Ectodermal cell (in vitro differentiated cells): ENCODE measurements at regions not wholly inside any gene's neighbourhood (a gene's known extent, or its start where the extent isn't known, plus 50 kb on each side); places are given as distances from the start of the nearest gene placed in this dataset.

Experiments used
- H3K27ac ChIP-seq: 2 replicates; pipeline ENCODE4 v1.7.0; 2013; ENCODE audit warnings: mild to moderate bottlenecking, low read depth, low read length; ENCODE audit not compliant: insufficient read depth, poor library complexity, severe bottlenecking
- H3K27me3 ChIP-seq: 2 replicates; pipeline ENCODE4 v1.7.0; 2013; ENCODE audit warnings: mild to moderate bottlenecking, low read length; ENCODE audit not compliant: insufficient read depth, control insufficient read depth, poor library complexity, severe bottlenecking
- H3K36me3 ChIP-seq: one replicate; pipeline ENCODE4 v1.7.0; 2013; ENCODE audit warnings: low read length; ENCODE audit not compliant: control insufficient read depth, insufficient read depth
- H3K4me1 ChIP-seq: one replicate; pipeline ENCODE4 v1.7.0; 2013; ENCODE audit warnings: low read length; ENCODE audit not compliant: control insufficient read depth, insufficient read depth
- H3K4me3 ChIP-seq: 2 replicates; pipeline ENCODE4 v1.7.0; 2013; ENCODE audit warnings: low read depth, low read length, control low read depth; ENCODE audit not compliant: insufficient read depth
- H3K9me3 ChIP-seq: 2 replicates; pipeline ENCODE4 v1.7.0; 2013; ENCODE audit warnings: mild to moderate bottlenecking, low read length, moderate library complexity; ENCODE audit not compliant: control insufficient read depth
- WGBS, 2 experiments: methylation state at CpG; one replicate each; pipeline ENCODE4 v1.1.7; 2013; ENCODE audit warnings: missing lambda C conversion rate in 2 of 2; 5-methylcytosine and 5-hydroxymethylcytosine counted together

DNA sequence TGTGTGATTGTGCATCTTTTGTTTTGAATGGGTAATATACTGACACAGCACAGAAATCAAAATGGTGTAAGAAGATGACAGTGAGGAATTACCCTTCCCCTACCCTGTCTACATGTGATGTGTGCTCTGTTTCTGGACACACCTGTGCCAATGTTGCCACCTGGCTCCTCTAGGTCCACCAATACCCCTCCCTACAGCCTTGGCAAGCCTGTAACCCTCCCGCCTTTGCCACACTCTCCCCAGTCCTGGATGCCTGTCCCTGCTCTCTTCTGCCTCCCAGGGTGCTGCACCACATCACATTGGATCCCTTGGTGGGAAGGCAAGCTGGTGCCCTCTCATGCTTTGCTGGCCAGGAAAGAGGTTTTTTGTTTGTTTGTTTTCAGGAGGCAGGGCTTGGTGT lies 289.5 kb upstream of the N4BP1 start:
- Histone ChIP-seq H3K4me1 (peaks cover 11% of the 10 kb centered on the region), H3K27me3 (no peaks in the 10 kb centered on the region), H3K27ac (no peak overlapping the region), H3K4me3 (no peak overlapping the region), H3K9me3 (no peaks in the 10 kb centered on the region), H3K36me3 (no peaks in the 10 kb centered on the region)
- 87 to 91% methylated on average over 1 of the region's 1 CpG for WGBS, 2 experiments

DNA sequence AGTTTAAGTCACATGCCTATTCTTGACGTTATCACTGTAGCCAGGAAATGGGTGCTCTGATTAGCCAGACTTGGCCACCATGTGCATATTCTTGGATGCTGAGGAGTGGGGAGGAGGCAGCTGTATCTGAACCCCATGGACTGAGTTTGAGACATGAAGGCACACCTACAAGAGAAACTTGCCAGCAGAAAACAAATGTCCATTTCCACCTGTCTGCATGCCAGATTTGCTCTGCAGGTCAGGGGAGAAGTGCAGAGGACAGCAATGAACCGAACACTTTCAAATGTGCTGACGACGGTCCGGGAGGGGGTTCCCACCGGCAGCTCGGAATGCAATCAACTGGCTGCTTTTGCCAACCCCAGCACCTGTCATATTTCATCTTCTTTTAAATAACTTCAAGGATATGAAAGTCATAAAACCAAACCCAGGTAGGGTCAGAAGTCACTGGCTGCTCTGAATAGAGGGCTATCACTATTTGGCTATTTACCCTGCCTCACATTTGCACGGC lies 287.8 kb upstream of the N4BP1 start:
- Histone ChIP-seq H3K36me3 (no peaks in the 10 kb centered on the region), H3K27ac (no peak overlapping the region), H3K9me3 (no peaks in the 10 kb centered on the region), H3K4me1 (peaks cover 5% of the 10 kb centered on the region), H3K27me3 (no peaks in the 10 kb centered on the region), H3K4me3 (no peak overlapping the region)
- WGBS, 2 experiments = 90 to 93% methylated on average over 8 of the region's 8 CpGs

DNA sequence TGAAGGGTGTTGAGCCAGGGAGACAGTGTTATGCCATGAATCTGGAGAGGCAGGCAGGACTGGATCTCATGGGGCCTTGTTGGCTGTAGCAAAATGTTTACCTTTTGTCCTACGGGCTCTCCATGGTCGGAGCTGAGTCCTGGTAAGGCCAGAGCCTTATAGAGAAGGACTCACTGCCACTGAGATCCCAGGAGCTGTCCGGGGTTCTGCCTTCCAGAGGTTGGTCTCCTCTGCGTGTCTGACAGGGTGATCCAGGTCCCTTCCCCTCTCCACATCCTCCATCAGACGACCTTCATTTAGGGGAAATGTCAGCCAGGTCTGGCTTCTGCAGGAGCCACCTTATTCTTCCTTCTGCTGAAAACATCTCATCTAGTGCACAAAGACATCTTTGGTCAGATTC lies 285.2 kb upstream of the N4BP1 start:
- H3K4me1 ChIP-seq = no peaks in the 10 kb centered on the region
- H3K27ac ChIP-seq = no peak overlapping the region
- H3K27me3 ChIP-seq = no peaks in the 10 kb centered on the region
- H3K36me3 ChIP-seq = no peaks in the 10 kb centered on the region
- no peak overlapping the region for H3K4me3 ChIP-seq
- H3K9me3 ChIP-seq = no peaks in the 10 kb centered on the region
- WGBS, 2 experiments = 63 to 71% methylated on average over 5 of the region's 5 CpGs

- no peaks in the 10 kb centered on the region for H3K9me3 ChIP-seq
- H3K27ac ChIP-seq = no peak overlapping the region
- no peak overlapping the region for H3K4me3 ChIP-seq
- H3K4me1 ChIP-seq = no peaks in the 10 kb centered on the region
- WGBS, 2 experiments = 90 to 94% methylated on average over 2 of the region's 2 CpGs
- no peaks in the 10 kb centered on the region for H3K27me3 ChIP-seq
- no peaks in the 10 kb centered on the region for H3K36me3 ChIP-seq
These were observed 282.9 kb upstream of the N4BP1 start for GRCh38 chr16:48892893-48893292.

DNA sequence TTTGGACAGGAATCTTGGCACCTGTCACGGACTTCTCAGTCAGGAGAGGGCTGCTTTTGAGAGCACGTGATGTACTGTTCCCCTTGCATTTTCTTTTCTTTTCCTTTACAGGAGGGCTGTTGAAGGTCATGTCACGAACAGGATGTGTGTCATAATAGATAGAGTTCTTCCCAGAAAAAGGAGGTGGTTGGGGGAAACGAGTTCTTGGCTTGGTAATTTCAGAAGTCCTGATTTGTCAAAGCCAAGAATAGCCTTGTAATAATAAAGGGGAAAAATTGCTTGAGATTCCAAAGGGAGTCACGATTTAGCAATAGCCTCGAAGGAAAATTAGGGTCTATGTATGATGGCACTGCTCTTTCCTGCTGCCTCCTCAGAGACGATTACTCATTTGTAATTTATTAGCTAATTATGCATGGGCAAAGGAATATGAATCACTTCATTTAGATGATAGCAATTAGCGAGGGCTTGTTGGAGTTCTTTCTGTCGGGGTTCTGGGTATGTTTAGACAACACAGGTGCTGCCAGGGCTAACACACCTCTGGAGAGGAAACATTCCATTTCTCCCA lies 277.7 kb upstream of the N4BP1 start:
- 89 to 91% methylated on average over 7 to 9 of the region's 9 CpGs for WGBS, 2 experiments
- H3K9me3 ChIP-seq = no peaks in the 10 kb centered on the region
- no peak overlapping the region for H3K27ac ChIP-seq
- no peaks in the 10 kb centered on the region for H3K27me3 ChIP-seq
- no peak overlapping the region for H3K4me3 ChIP-seq
- no peaks in the 10 kb centered on the region for H3K36me3 ChIP-seq
- H3K4me1 ChIP-seq = no peaks in the 10 kb centered on the region

DNA sequence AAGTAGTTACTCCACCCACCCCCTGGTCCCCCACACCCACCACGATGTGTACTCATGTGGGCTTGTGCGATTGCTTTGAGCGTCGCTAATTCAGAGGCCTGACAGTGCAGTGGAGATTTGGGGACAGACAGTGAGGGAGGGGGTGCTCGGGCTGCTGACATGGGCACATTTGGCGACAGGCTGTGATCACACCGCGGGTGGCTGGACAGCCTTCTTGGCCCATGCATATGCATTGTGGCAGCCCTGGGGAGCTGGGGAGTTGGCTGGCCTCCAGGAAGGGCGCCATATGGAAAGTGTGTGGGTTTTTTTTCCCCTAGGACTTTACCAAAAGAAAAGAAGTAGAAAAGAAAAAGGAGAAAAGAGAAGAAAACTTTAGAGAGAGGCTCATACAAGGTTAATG lies 275.5 kb upstream of the N4BP1 start:
- Histone ChIP-seq H3K4me1 (no peaks in the 10 kb centered on the region), H3K27me3 (no peaks in the 10 kb centered on the region), H3K36me3 (no peaks in the 10 kb centered on the region), H3K4me3 (no peak overlapping the region), H3K27ac (no peak overlapping the region), H3K9me3 (no peaks in the 10 kb centered on the region)
- 75 to 77% methylated on average over 8 to 9 of the region's 9 CpGs for WGBS, 2 experiments

DNA sequence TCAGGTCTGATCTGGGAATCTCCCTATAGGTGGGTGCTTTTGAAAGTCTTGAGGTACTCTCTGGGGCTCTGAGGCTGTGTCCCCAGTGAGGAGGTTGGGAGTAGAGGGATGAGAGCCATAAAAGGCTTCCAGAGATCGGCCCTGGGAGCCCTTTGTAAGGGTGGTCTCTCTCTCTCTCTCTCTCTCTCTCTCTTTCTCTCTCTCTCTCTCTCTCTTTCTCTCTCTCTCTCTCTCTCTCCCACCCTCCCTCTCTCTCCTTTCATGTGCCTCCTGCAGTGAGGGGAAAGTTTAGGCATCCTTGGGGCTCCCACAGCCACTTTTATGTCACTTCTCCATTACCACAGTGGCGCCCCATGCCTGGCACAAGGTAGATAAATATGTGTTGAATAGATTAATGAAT lies 271.3 kb upstream of the N4BP1 start:
- no peaks in the 10 kb centered on the region for H3K9me3 ChIP-seq
- WGBS, 2 experiments = 91% methylated on average over 1 of the region's 2 CpGs; no CpG with 5 or more reads in 1 of the 2 experiments

DNA sequence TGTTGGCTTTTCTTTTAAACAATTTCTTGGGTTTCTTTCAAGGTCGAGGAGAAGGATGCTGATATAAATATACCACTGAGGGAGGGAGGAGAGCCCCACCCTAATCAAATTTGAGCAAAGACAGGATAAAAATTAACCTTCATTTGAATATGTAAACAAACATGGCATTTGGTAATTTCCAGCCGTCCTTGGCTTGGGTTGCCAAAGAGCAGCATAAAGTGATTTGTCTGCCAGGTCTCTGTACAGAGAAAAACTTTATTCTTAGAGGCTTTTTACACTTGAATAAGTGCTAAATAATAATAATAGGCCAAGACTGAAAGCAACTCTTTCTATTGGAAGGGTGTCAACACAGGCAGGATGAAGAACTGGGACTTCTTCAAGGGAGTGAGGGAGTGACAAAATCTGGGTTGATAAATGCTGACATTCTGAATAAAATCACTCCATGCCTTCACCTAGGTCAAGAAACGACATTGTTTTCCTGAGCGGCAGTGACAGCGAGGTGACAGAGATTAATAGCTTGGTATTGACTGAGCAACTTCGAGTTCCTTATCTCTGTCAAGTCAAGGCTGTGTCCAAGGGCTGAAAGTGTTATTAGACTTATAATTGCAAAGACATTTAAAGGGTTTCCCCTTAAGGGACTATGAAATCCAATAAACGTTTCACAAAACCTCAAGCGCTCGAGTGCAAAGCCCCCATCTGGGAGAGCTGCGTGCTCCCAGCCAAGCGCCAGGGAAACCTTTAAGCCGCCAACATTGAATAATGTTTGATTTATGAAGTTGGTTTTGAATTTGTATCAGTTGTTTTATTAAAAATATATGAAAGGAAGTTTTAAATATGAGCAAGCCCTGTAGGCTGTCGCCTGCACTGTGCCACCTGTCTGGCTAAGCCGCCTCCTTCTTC lies 269.5 kb upstream of the N4BP1 start:
- H3K4me3 ChIP-seq = no peak overlapping the region
- no peaks in the 10 kb centered on the region for H3K27me3 ChIP-seq
- no peaks in the 10 kb centered on the region for H3K9me3 ChIP-seq
- H3K27ac ChIP-seq = no peak overlapping the region
- 91 to 93% methylated on average over 14 of the region's 14 CpGs for WGBS, 2 experiments
- no peaks in the 10 kb centered on the region for H3K36me3 ChIP-seq
- no peaks in the 10 kb centered on the region for H3K4me1 ChIP-seq

More for the DNA sequence above, 271.3 kb upstream of the N4BP1 start:
- no peaks in the 10 kb centered on the region for H3K36me3 ChIP-seq
- no peaks in the 10 kb centered on the region for H3K4me1 ChIP-seq
- no peak overlapping the region for H3K4me3 ChIP-seq
- H3K27ac ChIP-seq = no peak overlapping the region
- H3K27me3 ChIP-seq = no peaks in the 10 kb centered on the region

DNA sequence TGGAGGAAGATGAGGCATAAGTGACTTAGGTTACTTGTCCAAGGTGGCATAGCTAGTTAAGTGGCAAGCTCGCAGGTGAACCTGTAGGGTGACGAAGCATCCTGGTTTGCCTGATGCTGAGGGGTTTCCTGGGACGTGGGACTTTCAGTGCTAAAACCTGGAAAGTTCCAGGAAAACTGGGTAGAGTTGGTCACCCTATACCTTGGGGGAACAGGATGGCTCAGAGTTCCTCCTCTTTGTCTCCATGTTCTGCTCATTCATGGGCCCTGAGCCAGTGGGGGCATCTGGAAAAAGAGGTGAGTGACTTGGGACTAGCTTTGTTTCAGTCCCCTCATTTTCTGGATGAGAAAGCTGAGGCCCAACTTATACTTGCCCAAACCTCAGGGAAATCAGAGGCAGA lies 268.0 kb upstream of the N4BP1 start:
- Histone ChIP-seq H3K27ac (no peak overlapping the region), H3K36me3 (no peaks in the 10 kb centered on the region), H3K9me3 (no peaks in the 10 kb centered on the region), H3K4me3 (no peak overlapping the region), H3K4me1 (no peaks in the 10 kb centered on the region), H3K27me3 (no peaks in the 10 kb centered on the region)
- 90 to 96% methylated on average over 3 of the region's 3 CpGs for WGBS, 2 experiments

GRCh38 chr16:48870141-48870540 lies 260.2 kb upstream of the N4BP1 start:
- no peak overlapping the region for H3K27ac ChIP-seq
- no peaks in the 10 kb centered on the region for H3K27me3 ChIP-seq
- no peaks in the 10 kb centered on the region for H3K36me3 ChIP-seq
- 89% methylated on average over 2 of the region's 2 CpGs for WGBS, 2 experiments
- no peaks in the 10 kb centered on the region for H3K9me3 ChIP-seq
- no peak overlapping the region for H3K4me3 ChIP-seq
- no peaks in the 10 kb centered on the region for H3K4me1 ChIP-seq
